GM23248 (cell line): ENCODE measurements at regions not wholly inside any gene's neighbourhood (a gene's known extent, or its start where the extent isn't known, plus 50 kb on each side); places are given as distances from the start of the nearest gene placed in this dataset. TPM values are rescaled to one million over a fixed set of nuclear protein-coding genes. Genes with fewer than 3 reads are reported as not detected.
"Not testable (repeated sequence)": the region's sequence is repeated elsewhere in the genome, so short reads cannot be mapped to it uniquely, and the experiment has no call there.

Experiments
- DNase-seq: peaks from one replicate; pipeline ENCODE4 v3.0.0-alpha.2; 2015
- H2AFZ ChIP-seq: fragments of 200-600 bp; sonication (generic); 2 replicates; pipeline ENCODE4 v1.6.1; 2016; ENCODE audit warnings: antibody characterized with exemption
- H3F3A ChIP-seq: fragments of 200-600 bp; sonication (generic); 2 replicates; pipeline ENCODE4 v1.6.1; 2016; ENCODE audit warnings: mild to moderate bottlenecking, antibody characterized with exemption, mixed run types; ENCODE audit not compliant: insufficient read depth
- H3K27ac ChIP-seq: fragments of 200-600 bp; sonication (generic); 2 replicates; pipeline ENCODE4 v1.5.1; 2016; ENCODE audit warnings: mild to moderate bottlenecking
- H3K27me3 ChIP-seq: fragments of 200-600 bp; sonication (generic); replicated peaks from 2 replicates; pipeline ENCODE4 v1.6.1; 2016; ENCODE audit warnings: mild to moderate bottlenecking; ENCODE audit not compliant: insufficient read depth
- H3K36me3 ChIP-seq: fragments of 200-600 bp; sonication (generic); 2 replicates; pipeline ENCODE4 v1.6.1; 2016; ENCODE audit warnings: low read depth, mild to moderate bottlenecking
- H3K4me1 ChIP-seq: fragments of 200-600 bp; sonication (generic); 2 replicates; pipeline ENCODE4 v1.6.1; 2016; ENCODE audit warnings: mild to moderate bottlenecking; ENCODE audit not compliant: insufficient read depth
- H3K4me2 ChIP-seq: fragments of 200-600 bp; sonication (generic); one replicate; pipeline ENCODE4 v1.6.1; 2016; ENCODE audit warnings: mild to moderate bottlenecking; ENCODE audit not compliant: unreplicated experiment
- H3K4me3 ChIP-seq: fragments of 200-600 bp; sonication (generic); 2 replicates; pipeline ENCODE4 v1.5.1; 2016; ENCODE audit warnings: mild to moderate bottlenecking
- H3K79me2 ChIP-seq: fragments of 200-600 bp; sonication (generic); 2 replicates; pipeline ENCODE4 v1.6.1; 2016; ENCODE audit warnings: mild to moderate bottlenecking; ENCODE audit not compliant: insufficient read depth
- H3K9ac ChIP-seq: fragments of 200-600 bp; sonication (generic); 2 replicates; pipeline ENCODE4 v1.6.1; 2016; ENCODE audit warnings: mild to moderate bottlenecking
- H3K9me2 ChIP-seq: fragments of 200-600 bp; sonication (generic); 2 replicates; pipeline ENCODE4 v1.6.1; 2016; ENCODE audit warnings: mixed run types, mild to moderate bottlenecking, moderate library complexity; ENCODE audit not compliant: insufficient read depth
- H3K9me3 ChIP-seq: fragments of 200-600 bp; sonication (generic); one replicate; pipeline ENCODE4 v1.6.1; 2017; ENCODE audit warnings: low read depth
- H4K20me1 ChIP-seq: fragments of 200-600 bp; sonication (generic); 2 replicates; pipeline ENCODE4 v1.6.0; 2016; ENCODE audit not compliant: insufficient read depth
- WGBS, 2 experiments: methylation state at CpG; one replicate each; pipeline ENCODE4 v1.1.6; 2015 to 2017; ENCODE audit warnings: low lambda C conversion rate in 2 of 2, low coverage in 1 of 2; ENCODE audit errors: missing lambda C conversion rate in 2 of 2; 5-methylcytosine and 5-hydroxymethylcytosine counted together
- in situ Hi-C: fragments of 300-500 bp; cut with MboI; formaldehyde crosslinking; loops from 2 replicates; pipeline ENCODE4 v1.15.0; 2020
- small RNA-seq: library from RNA; depleted of rRNA; stranded (forward); fragments of <200 nt; gene quantifications from one replicate; pipeline ENCODE3, GENCODE V24; 2014; ENCODE audit warnings: low read depth, low replicate concordance

DNA sequence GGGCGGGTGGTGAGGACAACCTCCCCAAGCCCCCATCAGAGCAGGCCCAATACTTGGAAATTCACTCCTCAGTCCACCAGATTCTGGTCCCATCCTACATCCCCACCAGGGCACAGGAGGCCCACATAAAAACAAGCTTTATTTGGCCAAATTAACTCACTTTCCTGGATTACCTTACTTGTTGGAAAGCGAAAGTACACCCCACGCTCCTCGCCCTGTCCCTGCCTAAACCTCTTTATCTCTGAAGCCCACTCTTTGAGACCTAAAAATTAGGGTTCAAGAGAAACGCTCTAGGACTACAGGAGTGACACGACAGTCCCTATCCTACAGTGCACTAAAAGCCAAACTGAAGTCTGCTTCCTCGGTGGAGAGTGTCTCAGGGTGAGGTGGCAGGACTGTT lies 674.6 kb downstream of the SPATA31A7 start:
- H3K36me3 ChIP-seq, H3K4me2 ChIP-seq, H4K20me1 ChIP-seq, H3K9me3 ChIP-seq, H3K9me2 ChIP-seq, DNase-seq, H3K9ac ChIP-seq, in situ Hi-C loops, H3K27ac ChIP-seq, H3K27me3 ChIP-seq, H3K79me2 ChIP-seq, H3F3A ChIP-seq, H2AFZ ChIP-seq, H3K4me1 ChIP-seq, H3K4me3 ChIP-seq: not testable (repeated sequence)
- WGBS, 2 experiments, result 81 to 86% methylated on average over 5 of the region's 7 CpGs

DNA sequence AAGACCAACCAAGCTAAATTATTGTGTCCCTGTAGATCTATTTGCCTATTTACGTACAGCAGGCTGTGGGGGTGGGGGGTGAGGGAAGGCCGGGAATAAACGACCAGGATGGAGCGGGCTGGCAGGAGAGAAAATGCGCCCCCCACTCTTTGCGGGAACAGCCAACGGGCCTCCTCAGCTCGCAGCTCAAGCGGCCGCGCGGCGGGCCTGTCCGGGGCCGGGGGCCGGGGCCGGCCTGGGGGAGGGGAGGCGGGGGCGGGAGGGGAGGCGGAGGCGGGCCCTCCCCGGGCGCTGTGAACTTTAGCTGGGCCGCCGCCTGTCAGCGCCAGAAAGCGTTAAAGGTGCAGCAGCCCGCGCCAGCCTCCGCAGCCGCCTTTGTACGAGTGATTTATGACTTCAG lies 679.1 kb downstream of the SPATA31A7 start:
- no CpG with 5 or more reads among the region's 32 CpGs for WGBS, 2 experiments
- H2AFZ ChIP-seq, H4K20me1 ChIP-seq: not testable (repeated sequence)

DNA sequence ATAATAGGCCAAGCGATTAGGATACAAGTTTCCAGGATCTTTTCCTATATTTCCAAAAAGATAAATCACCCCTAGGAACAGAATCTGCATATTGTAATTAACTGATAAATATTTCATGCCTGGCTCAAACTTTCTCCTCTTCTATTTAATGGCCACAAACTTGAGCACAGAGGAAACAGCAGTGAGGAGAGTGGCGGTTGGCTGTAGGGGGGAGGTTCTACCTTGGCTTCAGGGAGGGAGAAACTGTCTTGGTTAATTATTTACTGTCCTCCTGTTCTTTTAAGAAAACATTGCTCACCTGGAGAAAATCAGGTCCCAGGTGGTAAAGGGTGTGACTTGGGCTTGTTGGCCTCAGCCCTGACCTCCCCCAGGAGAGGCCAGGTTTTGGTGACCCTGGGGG lies 682.5 kb downstream of the SPATA31A7 start:
- 42 to 51% methylated on average over 1 of the region's 2 CpGs for WGBS, 2 experiments
- H3K4me2 ChIP-seq, in situ Hi-C loops, H3K27ac ChIP-seq, H3K27me3 ChIP-seq, H3K79me2 ChIP-seq, H3K4me3 ChIP-seq, H3F3A ChIP-seq, H3K36me3 ChIP-seq, H3K9ac ChIP-seq, DNase-seq, H3K9me2 ChIP-seq, H2AFZ ChIP-seq, H3K9me3 ChIP-seq, H4K20me1 ChIP-seq, H3K4me1 ChIP-seq: not testable (repeated sequence)

More for the DNA sequence above, 679.1 kb downstream of the SPATA31A7 start:
- H3K4me1 ChIP-seq, H3K27me3 ChIP-seq, H3K79me2 ChIP-seq, H3K4me2 ChIP-seq, in situ Hi-C loops, H3K4me3 ChIP-seq, H3K9me3 ChIP-seq, H3K9ac ChIP-seq, DNase-seq, H3F3A ChIP-seq, H3K36me3 ChIP-seq, H3K9me2 ChIP-seq, H3K27ac ChIP-seq: not testable (repeated sequence)

Small RNA genes in the stretch of these regions (small RNA-seq; reads per million reads assigned to genes)
- gene AL391987.6, result not detected
